K562 (cell line): ENCODE measurements at regions not wholly inside any gene's neighbourhood (a gene's known extent, or its start where the extent isn't known, plus 50 kb on each side); places are given as distances from the start of the nearest gene placed in this dataset.

Experiments used
- CCNT2 ChIP-seq: IDR thresholded peaks from 2 replicates; pipeline ENCODE4 v1.6.1; 2011; ENCODE audit warnings: borderline replicate concordance, low read depth, mild to moderate bottlenecking, moderate library complexity, mixed read lengths, low read length; ENCODE audit not compliant: insufficient read length; ENCODE audit errors: extremely low read depth
- EP300 ChIP-seq: IDR thresholded peaks from 2 replicates; pipeline ENCODE4 v1.6.1; 2012; ENCODE audit warnings: low read length, improper control_type of control experiment
- FOXK1 ChIP-seq: sonication (generic); formaldehyde crosslinking; IDR thresholded peaks from 2 replicates; pipeline ENCODE4 v1.8.0; 2022; ENCODE audit warnings: missing genetic modification reagents, mild to moderate bottlenecking, borderline replicate concordance
- HDAC1 ChIP-seq, 2 experiments: fragments of 450-650 bp; IDR thresholded peaks; 2 replicates each; pipeline ENCODE4 v1.6.1; 2016 to 2017; ENCODE audit warnings: inconsistent platforms in 1 of 2, mild to moderate bottlenecking in 1 of 2, moderate library complexity in 1 of 2
- JUNB ChIP-seq: fragments of 450-650 bp; formaldehyde crosslinking; conservative IDR thresholded peaks from 2 replicates; pipeline ENCODE4 v1.4.0; 2020; ENCODE audit warnings: mild to moderate bottlenecking
- JUND ChIP-seq, 2 experiments: IDR thresholded peaks; 2 replicates in 1 of 2; 3 replicates in 1 of 2; pipeline ENCODE4 v1.6.1; 2011; ENCODE audit warnings: borderline replicate concordance in 2 of 2, low read depth in 2 of 2, low read length in 2 of 2, improper control_type of control experiment in 1 of 2, missing biosample characterization in 1 of 2, missing genetic modification characterization in 1 of 2, missing genetic modification reagents in 1 of 2
- KDM1A ChIP-seq, 2 experiments: fragments of 450-650 bp; IDR thresholded peaks; 2 replicates each; pipeline ENCODE4 v1.6.1; 2016; ENCODE audit warnings: mild to moderate bottlenecking in 2 of 2
- KLF6 ChIP-seq: fragments of 250-450 bp; sonication (Bioruptor Pico); IDR thresholded peaks from 2 replicates; pipeline ENCODE4 v1.4.0; 2020; ENCODE audit warnings: mild to moderate bottlenecking, moderate library complexity, borderline replicate concordance
- RNF2 ChIP-seq: sonication (generic); IDR thresholded peaks from 2 replicates; pipeline ENCODE4 v1.6.1; 2016
- SAFB2 ChIP-seq: fragments of 200-400 bp; formaldehyde crosslinking; IDR thresholded peaks from 2 replicates; pipeline ENCODE4 v1.6.1; 2018; ENCODE audit warnings: borderline replicate concordance, low read length, low read depth, moderate library complexity; ENCODE audit not compliant: severe bottlenecking
- SMAD4 ChIP-seq: fragments of 250-450 bp; sonication (Bioruptor Pico); conservative IDR thresholded peaks from 2 replicates; pipeline ENCODE4 v1.8.0; 2021; ENCODE audit warnings: inconsistent platforms, mild to moderate bottlenecking, moderate library complexity
- SOX6 ChIP-seq: fragments of 450-650 bp; IDR thresholded peaks from 2 replicates; pipeline ENCODE4 v1.6.1; 2014; ENCODE audit warnings: mild to moderate bottlenecking
- SREBF1 ChIP-seq: fragments of 150-350 bp; IDR thresholded peaks from 2 replicates; pipeline ENCODE4 v1.6.1; 2014; ENCODE audit warnings: antibody characterized with exemption, low read depth, low read length, borderline replicate concordance
- U2AF1 ChIP-seq: fragments of 200-400 bp; formaldehyde crosslinking; optimal IDR thresholded peaks from 2 replicates; pipeline ENCODE3; 2017; ENCODE audit warnings: mild to moderate bottlenecking, low read depth, low read length, moderate library complexity
- ZNF24 ChIP-seq: fragments of 450-650 bp; IDR thresholded peaks from 2 replicates; pipeline ENCODE4 v1.6.1; 2016
- ZNF764 ChIP-seq: fragments of 250-450 bp; sonication (Bioruptor Pico); IDR thresholded peaks from 2 replicates; pipeline ENCODE4 v1.4.0; 2020; ENCODE audit warnings: low read depth, mild to moderate bottlenecking, moderate library complexity
- TF ChIP-seq, protein P1 (sequence below): IDR thresholded peaks from 2 replicates; pipeline ENCODE4 v1.6.1; 2012; ENCODE audit warnings: low read depth, low read length, improper control_type of control experiment, borderline replicate concordance

DNA sequence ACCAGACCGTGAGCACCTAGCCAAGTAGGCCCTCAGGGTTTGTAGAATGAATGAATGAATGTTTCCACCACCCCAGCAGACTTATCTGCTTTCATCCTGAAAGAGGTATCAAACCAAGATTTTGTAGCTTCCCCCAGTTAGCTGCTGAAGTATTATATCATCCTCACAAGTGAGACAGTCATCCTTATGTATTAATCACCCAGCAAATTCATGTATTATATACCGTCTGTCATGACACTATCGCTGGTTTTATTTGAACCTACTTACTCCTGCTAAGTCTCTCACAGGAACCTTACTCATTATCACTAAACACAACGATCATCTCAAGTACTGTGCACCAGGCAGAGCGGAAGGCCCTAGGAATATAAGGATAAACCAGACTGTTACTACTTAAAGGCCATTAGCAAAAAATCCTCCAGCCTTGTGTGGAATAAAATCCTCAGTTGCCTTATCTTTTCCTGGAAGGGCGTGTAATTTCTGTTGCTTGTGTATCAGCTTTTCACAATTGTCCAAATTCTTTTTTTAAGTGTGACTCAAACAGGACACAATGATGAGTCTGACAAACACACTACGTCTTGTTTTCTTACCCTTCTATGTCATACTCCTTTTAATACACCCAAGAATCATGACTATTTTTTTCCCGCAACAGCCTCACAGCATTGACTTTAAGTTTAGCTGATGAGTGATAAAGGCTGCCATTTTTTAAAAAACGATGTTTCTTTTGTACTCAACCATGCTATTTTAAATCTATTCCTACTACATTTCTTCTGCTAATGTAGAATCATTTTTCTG is 176.1 kb upstream of the KLF14 start (continued):
- TF ChIP-seq SMAD4 (CRISPR knock-in tag) = no peak
- no peak for TF ChIP-seq KLF6 (CRISPR knock-in tag)
- TF ChIP-seq SAFB2 = no peak
- TF ChIP-seq SREBF1 = no peak
- TF ChIP-seq RNF2 = no peak
- peak; percentile 78 for TF ChIP-seq SOX6
- TF ChIP-seq CCNT2 = no peak
- TF ChIP-seq KDM1A (IDR thresholded peaks at IDR 0.05) = no peak; a peak in 1 of 4 replicates
- no peak for TF ChIP-seq U2AF1
- peak; percentile 76; the same call in 1 of the 2 replicates for TF ChIP-seq ZNF24
- TF ChIP-seq EP300 = peak; percentile 36; the same call in 1 of the 2 replicates
- TF ChIP-seq ZNF764 (CRISPR knock-in tag) = no peak
- TF ChIP-seq JUND (IDR thresholded peaks at IDR 0.05; ENCODE audit: borderline replicate concordance, low read depth, low read length) = peak; percentile 40; the same call in 1 of the 2 replicates
- TF ChIP-seq JUND (tag; IDR thresholded peaks at IDR 0.05; ENCODE audit: borderline replicate concordance, low read depth, low read length) = peak; percentile 51; the same call in 2 of the 3 replicates
- TF ChIP-seq FOXK1 = no peak
- TF ChIP-seq, protein P1, sequence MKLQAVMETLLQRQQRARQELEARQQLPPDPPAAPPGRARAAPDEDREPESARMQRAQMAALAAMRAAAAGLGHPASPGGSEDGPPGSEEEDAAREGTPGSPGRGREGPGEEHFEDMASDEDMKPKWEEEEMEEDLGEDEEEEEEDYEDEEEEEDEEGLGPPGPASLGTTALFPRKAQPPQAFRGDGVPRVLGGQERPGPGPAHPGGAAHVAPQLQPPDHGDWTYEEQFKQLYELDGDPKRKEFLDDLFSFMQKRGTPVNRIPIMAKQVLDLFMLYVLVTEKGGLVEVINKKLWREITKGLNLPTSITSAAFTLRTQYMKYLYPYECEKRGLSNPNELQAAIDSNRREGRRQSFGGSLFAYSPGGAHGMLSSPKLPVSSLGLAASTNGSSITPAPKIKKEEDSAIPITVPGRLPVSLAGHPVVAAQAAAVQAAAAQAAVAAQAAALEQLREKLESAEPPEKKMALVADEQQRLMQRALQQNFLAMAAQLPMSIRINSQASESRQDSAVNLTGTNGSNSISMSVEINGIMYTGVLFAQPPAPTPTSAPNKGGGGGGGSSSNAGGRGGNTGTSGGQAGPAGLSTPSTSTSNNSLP = peak; percentile 69; the same call in 1 of the 2 replicates
- TF ChIP-seq JUNB = no peak
- TF ChIP-seq HDAC1 (IDR thresholded peaks at IDR 0.05) = no peak
